ENCODE measurements at regions not wholly inside any gene's neighbourhood (a gene's known extent, or its start where the extent isn't known, plus 50 kb on each side); places are given as distances from the start of the nearest gene placed in this dataset.
"Not testable (repeated sequence)": the region's sequence is repeated elsewhere in the genome, so short reads cannot be mapped to it uniquely, and the experiment has no call there.

DNA sequence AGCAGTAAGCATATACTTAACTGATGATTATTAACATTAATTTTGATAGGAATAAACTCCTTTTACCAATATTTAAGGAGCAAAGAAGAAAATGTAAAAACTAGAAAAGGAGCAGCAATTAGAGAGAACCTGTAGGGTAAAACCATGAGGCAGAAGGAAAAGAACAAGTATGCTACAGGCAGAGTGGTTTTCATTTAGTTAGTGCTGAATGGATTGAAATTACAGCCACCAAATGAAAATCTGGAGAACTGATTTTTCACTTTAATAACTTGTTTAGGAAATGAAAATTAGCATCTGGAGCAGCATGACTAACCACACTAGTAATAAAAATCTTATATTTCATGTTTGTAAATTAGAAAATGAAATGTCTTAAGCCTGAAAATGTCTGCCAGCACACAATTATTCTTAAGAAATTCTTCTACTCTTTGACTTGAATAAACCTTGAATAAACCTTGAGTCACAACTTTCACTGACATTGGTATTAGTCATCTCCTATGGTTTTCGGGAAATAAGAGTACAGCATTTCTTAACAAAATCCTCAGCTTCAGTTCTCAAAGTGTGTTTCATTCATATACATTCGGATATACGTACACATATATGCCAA is 1504.9 kb upstream of the C9orf72 start (continued):
- no peak for TF ChIP-seq ATM (IDR thresholded peaks at IDR 0.05; ENCODE audit: borderline replicate concordance)
- TF ChIP-seq ZNF446 (CRISPR knock-in tag; IDR thresholded peaks at IDR 0.05): no peak

GRCh38 chr9:29100762-29101161 is 1527.5 kb upstream of the C9orf72 start:
- Histone ChIP-seq H3K27me3 (ENCODE audit: control insufficient read depth in 1 of 2, insufficient read depth in 2 of 2, low read length in 2 of 2) (no peaks in the 10 kb centered on the region), H3K4me1 (ENCODE audit: insufficient read depth, low read length) (no peaks in the 10 kb centered on the region), H3K36me3 (replicated peaks in 1 of 2; ENCODE audit: control insufficient read depth in 1 of 2, insufficient read depth in 2 of 2, low read length in 2 of 2) (no peaks in the 10 kb centered on the region), H2AFZ (ENCODE audit: low read length) (no peak overlapping the region), H3K79me2 (ENCODE audit: insufficient read depth, low read length) (no peaks in the 10 kb centered on the region), H4K20me1 (ENCODE audit: insufficient read depth, low read length) (no peaks in the 10 kb centered on the region), H3K4me3 (replicated peaks in 1 of 3; ENCODE audit: insufficient read depth in 1 of 3, low read depth in 2 of 3, low read length in 3 of 3) (no peak overlapping the region), H3K4me2 (ENCODE audit: low read depth, low read length) (no peak overlapping the region), H3K9me3 (ENCODE audit: low read length) (no peaks in the 10 kb centered on the region), H3K9ac (ENCODE audit: insufficient read depth, low read depth, low read length) (no peak overlapping the region), H3K27ac (ENCODE audit: extremely low read length, insufficient read depth, low read length) (no peak overlapping the region)
- DNase-seq (ENCODE audit: low spot score): no peak
- ChIA-PET POLR2A (no interaction called here), CTCF (ENCODE audit: low intra/inter-chr PET ratio, low total read pairs) (no interaction called here)
- no TSS peak for BruUV-seq (replicated peaks)
- WGBS (ENCODE audit: low lambda C conversion rate): 1% methylated on average over 2 of the region's 2 CpGs
- in situ Hi-C loops (cut with HindIII; ENCODE audit: extremely low pct_ligation_motif_present, low pct_unique_long_range_greater_than_20kb) (no loop called here), intact Hi-C loops (cut with micrococcal nuclease; ENCODE audit: unreplicated experiment) (no loop called here)
- TF ChIP-seq, protein P1, sequence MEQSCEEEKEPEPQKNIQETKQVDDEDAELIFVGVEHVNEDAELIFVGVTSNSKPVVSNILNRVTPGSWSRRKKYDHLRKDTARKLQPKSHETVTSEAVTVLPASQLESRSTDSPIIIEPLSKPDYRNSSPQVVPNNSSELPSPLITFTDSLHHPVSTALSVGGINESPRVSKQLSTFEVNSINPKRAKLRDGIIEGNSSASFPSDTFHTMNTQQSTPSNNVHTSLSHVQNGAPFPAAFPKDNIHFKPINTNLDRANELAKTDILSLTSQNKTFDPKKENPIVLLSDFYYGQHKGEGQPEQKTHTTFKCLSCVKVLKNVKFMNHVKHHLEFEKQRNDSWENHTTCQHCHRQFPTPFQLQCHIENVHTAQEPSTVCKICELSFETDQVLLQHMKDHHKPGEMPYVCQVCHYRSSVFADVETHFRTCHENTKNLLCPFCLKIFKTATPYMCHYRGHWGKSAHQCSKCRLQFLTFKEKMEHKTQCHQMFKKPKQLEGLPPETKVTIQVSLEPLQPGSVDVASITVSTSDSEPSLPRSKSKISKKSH (CRISPR knock-in tag; IDR thresholded peaks at IDR 0.05; ENCODE audit: borderline replicate concordance): no peak
- TF ChIP-seq ZFAT (CRISPR knock-in tag; conservative IDR thresholded peaks at IDR 0.05): no peak
- no peak for FAIRE-seq
- ATAC-seq: no peak

GRCh38 chr9:29104166-29104565 is 1530.9 kb upstream of the C9orf72 start:
- intact Hi-C loops (cut with micrococcal nuclease; ENCODE audit: unreplicated experiment); DNase-seq (ENCODE audit: low spot score); H3K9ac ChIP-seq (ENCODE audit: insufficient read depth, low read depth, low read length); CTCF ChIA-PET (ENCODE audit: low intra/inter-chr PET ratio, low total read pairs); H3K4me2 ChIP-seq (ENCODE audit: low read depth, low read length); ATAC-seq; H2AFZ ChIP-seq (ENCODE audit: low read length); POLR2A ChIA-PET; in situ Hi-C loops (cut with HindIII; ENCODE audit: extremely low pct_ligation_motif_present, low pct_unique_long_range_greater_than_20kb); H3K4me3 ChIP-seq (replicated peaks in 1 of 3; ENCODE audit: insufficient read depth in 1 of 3, low read depth in 2 of 3, low read length in 3 of 3); H3K36me3 ChIP-seq (replicated peaks in 1 of 2; ENCODE audit: control insufficient read depth in 1 of 2, insufficient read depth in 2 of 2, low read length in 2 of 2); H3K4me1 ChIP-seq (ENCODE audit: insufficient read depth, low read length); FAIRE-seq; H3K27ac ChIP-seq (ENCODE audit: extremely low read length, insufficient read depth, low read length); H3K27me3 ChIP-seq (ENCODE audit: control insufficient read depth in 1 of 2, insufficient read depth in 2 of 2, low read length in 2 of 2); BruUV-seq (replicated peaks); H4K20me1 ChIP-seq (ENCODE audit: insufficient read depth, low read length); H3K9me3 ChIP-seq (ENCODE audit: low read length); H3K79me2 ChIP-seq (ENCODE audit: insufficient read depth, low read length): not testable (repeated sequence)
- 0% methylated on average over 1 of the region's 1 CpG for WGBS (ENCODE audit: low lambda C conversion rate)
